Type B pancreatic cell (in vitro differentiated cells): ENCODE measurements at regions not wholly inside any gene's neighbourhood (a gene's known extent, or its start where the extent isn't known, plus 50 kb on each side); places are given as distances from the start of the nearest gene placed in this dataset.

Source experiments
- DNase-seq: peaks from one replicate; pipeline ENCODE4 v3.0.0; 2021; ENCODE audit warnings: mixed read lengths; ENCODE audit not compliant: unreplicated experiment; ENCODE audit errors: extremely low spot score
- H3K27ac Mint-ChIP-seq: 2 replicates; pipeline ENCODE4 v1.8.0; 2021; ENCODE audit warnings: mild to moderate bottlenecking, mixed read lengths
- H3K27me3 Mint-ChIP-seq: 2 replicates; pipeline ENCODE4 v1.8.0; 2021; ENCODE audit warnings: mixed read lengths
- H3K36me3 Mint-ChIP-seq: 2 replicates; pipeline ENCODE4 v1.8.0; 2021; ENCODE audit warnings: mixed read lengths
- H3K4me1 Mint-ChIP-seq: one replicate; pipeline ENCODE4 v1.8.0; 2021; ENCODE audit warnings: mixed read lengths; ENCODE audit not compliant: unreplicated experiment
- H3K4me3 Mint-ChIP-seq: 2 replicates; pipeline ENCODE4 v1.8.0; 2021; ENCODE audit warnings: mild to moderate bottlenecking, mixed read lengths
- H3K9me3 Mint-ChIP-seq: 2 replicates; pipeline ENCODE4 v1.8.0; 2021; ENCODE audit warnings: mixed read lengths
- CTCF ChIP-seq: fragments of 200-600 bp; sonication (generic); conservative IDR thresholded peaks from 2 replicates; pipeline ENCODE4 v1.5.0; 2021; ENCODE audit warnings: antibody characterized with exemption, mild to moderate bottlenecking

GRCh38 chr1:206420471-206420870 is 49.8 kb upstream of the IKBKE start:
- Mint-ChIP-seq H3K9me3 (no peaks in the 10 kb centered on the region), H3K27ac (peak overlapping the region; percentile 95), H3K4me1 (peaks cover 26% of the 10 kb centered on the region), H3K27me3 (no peaks in the 10 kb centered on the region), H3K36me3 (peaks cover 40% of the 10 kb centered on the region), H3K4me3 (no peak overlapping the region)
- no peak for DNase-seq
- no peak for TF ChIP-seq CTCF
